PFSK-1 (cell line): ENCODE measurements at regions not wholly inside any gene's neighbourhood (a gene's known extent, or its start where the extent isn't known, plus 50 kb on each side); places are given as distances from the start of the nearest gene placed in this dataset.

Experiments used
- FOXP2 ChIP-seq: optimal IDR thresholded peaks from 2 replicates; pipeline ENCODE3; 2011; ENCODE audit warnings: borderline replicate concordance, control low read depth, inconsistent platforms; ENCODE audit not compliant: insufficient read depth; ENCODE audit errors: extremely low read length, extremely low read depth
- POLR2AphosphoS5 ChIP-seq: IDR thresholded peaks from 2 replicates; pipeline ENCODE4 v1.6.1; 2012; ENCODE audit warnings: low read depth, mild to moderate bottlenecking, control low read depth, low read length, moderate library complexity
- SIN3A ChIP-seq: IDR thresholded peaks from 2 replicates; pipeline ENCODE4 v1.6.1; 2012; ENCODE audit warnings: mild to moderate bottlenecking, low read length, moderate library complexity, borderline replicate concordance; ENCODE audit not compliant: insufficient read depth
- TAF1 ChIP-seq: IDR thresholded peaks from 2 replicates; pipeline ENCODE4 v1.6.1; 2012; ENCODE audit warnings: low read length, control low read depth, borderline replicate concordance; ENCODE audit not compliant: insufficient read depth
- TF ChIP-seq, protein P1 (sequence below), 2 experiments: IDR thresholded peaks; 2 replicates each; pipeline versions ENCODE4 v1.6.1 to v1.8.0; 2011 to 2012; ENCODE audit warnings: low read depth in 2 of 2, low read length in 2 of 2, control low read depth in 1 of 2, inconsistent platforms in 1 of 2, mild to moderate bottlenecking in 1 of 2, moderate library complexity in 1 of 2; ENCODE audit not compliant: insufficient read depth in 1 of 2

GRCh38 chr13:104809483-104809882 lies 1726.0 kb downstream of the EFNB2 start:
- TF ChIP-seq POLR2AphosphoS5: no peak

DNA sequence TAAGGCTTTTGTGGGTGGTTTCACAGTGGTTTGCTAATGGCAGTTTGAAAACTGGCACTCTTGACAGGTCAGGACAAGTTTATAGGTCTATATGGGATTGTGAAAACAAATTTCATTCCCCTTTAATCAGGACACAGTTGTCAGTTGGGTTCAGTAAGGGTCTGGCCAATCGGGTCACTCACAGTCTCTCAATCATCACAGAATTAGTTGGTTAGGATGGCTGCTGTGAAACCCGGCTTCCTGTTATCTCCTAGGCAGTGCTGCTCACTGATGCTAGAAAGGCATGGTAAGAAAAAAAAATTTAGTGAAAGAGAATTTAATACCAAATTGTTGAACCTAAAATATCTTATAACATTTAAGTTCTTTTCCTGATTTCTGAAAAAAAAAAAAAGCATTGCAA lies 1730.1 kb downstream of the EFNB2 start:
- no peak for TF ChIP-seq POLR2AphosphoS5
- TF ChIP-seq SIN3A: no peak
- TF ChIP-seq, protein P1, sequence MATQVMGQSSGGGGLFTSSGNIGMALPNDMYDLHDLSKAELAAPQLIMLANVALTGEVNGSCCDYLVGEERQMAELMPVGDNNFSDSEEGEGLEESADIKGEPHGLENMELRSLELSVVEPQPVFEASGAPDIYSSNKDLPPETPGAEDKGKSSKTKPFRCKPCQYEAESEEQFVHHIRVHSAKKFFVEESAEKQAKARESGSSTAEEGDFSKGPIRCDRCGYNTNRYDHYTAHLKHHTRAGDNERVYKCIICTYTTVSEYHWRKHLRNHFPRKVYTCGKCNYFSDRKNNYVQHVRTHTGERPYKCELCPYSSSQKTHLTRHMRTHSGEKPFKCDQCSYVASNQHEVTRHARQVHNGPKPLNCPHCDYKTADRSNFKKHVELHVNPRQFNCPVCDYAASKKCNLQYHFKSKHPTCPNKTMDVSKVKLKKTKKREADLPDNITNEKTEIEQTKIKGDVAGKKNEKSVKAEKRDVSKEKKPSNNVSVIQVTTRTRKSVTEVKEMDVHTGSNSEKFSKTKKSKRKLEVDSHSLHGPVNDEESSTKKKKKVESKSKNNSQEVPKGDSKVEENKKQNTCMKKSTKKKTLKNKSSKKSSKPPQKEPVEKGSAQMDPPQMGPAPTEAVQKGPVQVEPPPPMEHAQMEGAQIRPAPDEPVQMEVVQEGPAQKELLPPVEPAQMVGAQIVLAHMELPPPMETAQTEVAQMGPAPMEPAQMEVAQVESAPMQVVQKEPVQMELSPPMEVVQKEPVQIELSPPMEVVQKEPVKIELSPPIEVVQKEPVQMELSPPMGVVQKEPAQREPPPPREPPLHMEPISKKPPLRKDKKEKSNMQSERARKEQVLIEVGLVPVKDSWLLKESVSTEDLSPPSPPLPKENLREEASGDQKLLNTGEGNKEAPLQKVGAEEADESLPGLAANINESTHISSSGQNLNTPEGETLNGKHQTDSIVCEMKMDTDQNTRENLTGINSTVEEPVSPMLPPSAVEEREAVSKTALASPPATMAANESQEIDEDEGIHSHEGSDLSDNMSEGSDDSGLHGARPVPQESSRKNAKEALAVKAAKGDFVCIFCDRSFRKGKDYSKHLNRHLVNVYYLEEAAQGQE (IDR thresholded peaks at IDR 0.05; ENCODE audit: insufficient read depth in 1 of 2, low read depth in 2 of 2, low read length in 2 of 2): no peak
- no peak for TF ChIP-seq FOXP2
- no peak for TF ChIP-seq TAF1

DNA sequence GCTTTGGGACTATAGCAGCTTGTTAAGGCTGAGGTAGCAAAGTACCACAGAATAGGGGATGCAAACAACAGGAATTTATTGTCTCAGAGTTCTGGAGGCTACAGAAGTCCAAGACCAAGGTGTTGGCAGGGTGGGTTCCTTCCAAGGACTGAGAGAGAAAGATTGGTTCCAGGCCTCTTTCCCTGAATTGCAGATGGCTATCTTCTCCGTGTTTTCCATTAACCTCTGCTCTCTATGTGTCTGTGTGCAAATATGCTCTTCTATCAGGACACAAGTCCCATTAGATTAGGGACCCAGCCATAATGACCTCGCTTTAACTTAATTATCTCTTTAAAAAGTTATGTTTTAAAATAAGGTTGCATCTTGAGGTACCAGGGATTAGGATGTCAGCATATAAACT lies 1732.9 kb upstream of the SLC10A2 start:
- TF ChIP-seq, protein P1 (IDR thresholded peaks at IDR 0.05; ENCODE audit: insufficient read depth in 1 of 2, low read depth in 2 of 2, low read length in 2 of 2): no peak
- TF ChIP-seq TAF1 (no peak), FOXP2 (no peak), SIN3A (no peak)

GRCh38 chr13:104798486-104798885 lies 1732.3 kb upstream of the SLC10A2 start:
- TF ChIP-seq, protein P1 (IDR thresholded peaks at IDR 0.05; ENCODE audit: insufficient read depth in 1 of 2, low read depth in 2 of 2, low read length in 2 of 2): no peak
- TF ChIP-seq POLR2AphosphoS5 (no peak), FOXP2 (no peak), TAF1 (no peak), SIN3A (no peak)

- TF ChIP-seq FOXP2: no peak
- no peak for TF ChIP-seq POLR2AphosphoS5
- TF ChIP-seq SIN3A: no peak
- TF ChIP-seq TAF1: no peak
- TF ChIP-seq, protein P1 (IDR thresholded peaks at IDR 0.05; ENCODE audit: insufficient read depth in 1 of 2, low read depth in 2 of 2, low read length in 2 of 2): no peak
These were observed 1730.4 kb upstream of the SLC10A2 start for GRCh38 chr13:104796581-104796980.

DNA sequence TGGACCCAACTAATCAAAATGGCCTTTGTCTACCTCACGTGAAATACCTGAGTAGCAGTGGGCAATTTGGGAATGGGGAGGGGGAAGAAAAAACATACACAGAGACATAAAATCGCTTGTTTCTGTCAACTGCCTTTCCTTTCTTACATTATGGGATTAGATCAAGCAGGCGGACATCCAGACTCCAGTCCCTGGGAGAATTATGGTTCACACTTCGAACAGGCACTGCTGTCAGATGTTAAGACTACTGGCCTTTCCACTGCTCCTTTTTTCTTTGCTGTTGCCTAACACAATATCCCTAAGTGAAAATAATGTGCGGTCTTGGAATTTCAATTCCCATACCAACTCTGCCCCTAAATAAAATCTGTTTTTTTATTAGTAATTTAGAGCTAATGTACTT lies 1719.7 kb upstream of the SLC10A2 start:
- TF ChIP-seq POLR2AphosphoS5 (no peak), TAF1 (no peak), FOXP2 (no peak), SIN3A (no peak)
- TF ChIP-seq, protein P1 (IDR thresholded peaks at IDR 0.05; ENCODE audit: insufficient read depth in 1 of 2, low read depth in 2 of 2, low read length in 2 of 2): no peak
